22Rv1 (cell line): ENCODE measurements at regions not wholly inside any gene's neighbourhood (a gene's known extent, or its start where the extent isn't known, plus 50 kb on each side); places are given as distances from the start of the nearest gene placed in this dataset.
"Not testable (repeated sequence)": the region's sequence is repeated elsewhere in the genome, so short reads cannot be mapped to it uniquely, and the experiment has no call there.

ENCODE experiments used
- H3K27ac ChIP-seq: fragments of 450-650 bp; 2 replicates; pipeline ENCODE4 v1.5.1; 2017
- CTCF ChIP-seq: fragments of 450-650 bp; IDR thresholded peaks from 2 replicates; pipeline ENCODE4 v1.5.1; 2017; ENCODE audit warnings: mild to moderate bottlenecking
- ZFX ChIP-seq: fragments of 450-650 bp; IDR thresholded peaks from 2 replicates; pipeline ENCODE4 v1.6.1; 2017; ENCODE audit warnings: antibody characterized with exemption, borderline replicate concordance

DNA sequence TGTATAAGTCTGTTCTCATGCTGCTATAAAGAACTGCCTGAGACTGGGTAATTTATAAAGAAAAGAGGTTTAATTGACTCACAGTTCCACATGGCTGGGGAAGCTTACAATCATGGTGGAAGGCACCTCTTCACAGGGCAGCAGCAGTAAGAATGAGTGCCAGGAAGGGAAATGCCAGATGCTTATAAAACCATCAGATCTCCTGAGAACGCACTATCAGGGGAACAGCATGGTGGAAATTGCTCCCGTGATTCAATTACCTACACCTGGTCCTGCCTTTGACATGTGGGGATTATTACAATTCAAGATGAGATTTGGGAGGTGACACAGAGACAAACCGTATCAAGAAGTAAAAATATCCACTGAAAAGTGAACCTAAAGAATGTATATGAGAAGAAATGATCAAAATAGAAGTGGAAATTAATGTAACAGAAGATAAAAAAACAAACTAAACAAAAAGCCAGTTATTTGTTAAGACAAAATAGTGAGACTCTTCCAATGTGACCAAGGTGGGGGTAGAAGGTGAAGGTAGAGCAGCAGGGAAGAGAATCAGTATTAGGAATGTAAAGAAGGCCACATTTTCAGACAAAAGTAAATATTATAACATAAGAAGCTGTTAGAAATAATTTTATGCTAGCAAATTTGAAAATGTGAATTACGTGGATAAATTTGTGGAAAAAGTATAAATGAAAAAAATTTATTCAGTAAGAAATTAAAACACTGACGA lies 372.9 kb downstream of the NKX6-1 start:
- no peak for TF ChIP-seq CTCF
- TF ChIP-seq ZFX = no peak
- H3K27ac ChIP-seq = no peak overlapping the region

- TF ChIP-seq ZFX (no peak), CTCF (no peak)
- H3K27ac ChIP-seq = no peak overlapping the region
Measured at GRCh38 chr4:84110040-84110439, 389.1 kb downstream of the NKX6-1 start.

GRCh38 chr4:84101653-84102625 lies 397.2 kb downstream of the NKX6-1 start:
- not testable (repeated sequence) for H3K27ac ChIP-seq

- no peak overlapping the region for H3K27ac ChIP-seq
- no peak for TF ChIP-seq CTCF
- no peak for TF ChIP-seq ZFX
Measured at GRCh38 chr4:84100071-84100470, 399.0 kb downstream of the NKX6-1 start.

GRCh38 chr4:84099599-84099998 lies 399.5 kb downstream of the NKX6-1 start:
- H3K27ac ChIP-seq = no peak overlapping the region
- TF ChIP-seq CTCF (no peak), ZFX (no peak)

- no peak for TF ChIP-seq ZFX
- TF ChIP-seq CTCF = no peak
- no peak overlapping the region for H3K27ac ChIP-seq
Measured at GRCh38 chr4:84091266-84091665, 407.8 kb downstream of the NKX6-1 start.

DNA sequence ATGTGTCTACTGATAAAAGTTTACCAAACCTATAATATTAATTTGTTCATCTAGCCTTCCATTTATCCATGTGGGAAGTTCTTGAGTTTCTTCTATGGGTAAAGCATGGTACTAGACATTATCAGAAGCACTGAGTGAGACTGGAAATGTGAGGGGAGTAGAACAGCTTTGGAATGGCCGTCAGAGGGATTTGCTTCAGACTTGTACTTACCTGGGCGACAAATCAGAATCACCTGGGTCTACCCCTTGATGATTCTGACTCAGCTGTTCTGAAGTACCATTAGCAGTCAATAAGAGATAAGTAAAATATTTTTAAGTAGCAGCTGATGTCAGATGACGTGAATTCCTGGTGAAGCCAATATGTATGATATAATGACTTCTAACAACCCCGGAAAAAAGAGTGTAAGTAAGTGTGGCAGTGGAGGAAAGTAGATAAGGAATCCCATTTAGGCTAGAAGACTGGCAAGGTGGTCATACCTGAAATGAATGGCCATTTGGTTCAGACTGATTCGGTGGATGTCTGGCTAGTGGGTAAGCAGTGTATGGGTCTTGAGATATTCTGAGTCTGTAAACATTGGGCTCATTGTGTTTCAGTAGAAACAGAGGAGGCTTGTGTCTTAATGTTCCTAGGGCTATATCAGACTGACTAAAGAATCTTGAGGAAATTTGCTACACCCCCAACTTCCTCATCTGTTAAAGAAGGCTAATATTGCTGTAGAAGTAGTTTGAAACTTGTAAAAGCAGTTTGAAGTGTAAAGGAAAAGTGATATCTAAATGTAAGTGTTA lies 409.2 kb downstream of the NKX6-1 start:
- TF ChIP-seq ZFX (no peak), CTCF (no peak)
- H3K27ac ChIP-seq = no peak overlapping the region
